GM18867 (cell line): ENCODE measurements at regions not wholly inside any gene's neighbourhood (a gene's known extent, or its start where the extent isn't known, plus 50 kb on each side); places are given as distances from the start of the nearest gene placed in this dataset.

Experiments used
- ATAC-seq: cut with Tn5 transposase; IDR thresholded peaks from one replicate; pipeline ENCODE4 v1.9.1; 2021; ENCODE audit warnings: mild to moderate bottlenecking, moderate library complexity; ENCODE audit not compliant: unreplicated experiment

- ATAC-seq: no peak
These were observed 800.9 kb downstream of the CDH9 start for GRCh38 chr5:26237489-26237888.

- no peak for ATAC-seq
These were observed 801.5 kb downstream of the CDH9 start for GRCh38 chr5:26236936-26237335.

GRCh38 chr5:26232706-26233105 is 805.7 kb downstream of the CDH9 start:
- no peak for ATAC-seq

- ATAC-seq: no peak
These were observed 807.1 kb downstream of the CDH9 start for GRCh38 chr5:26231316-26231715.

- no peak for ATAC-seq
These were observed 808.5 kb downstream of the CDH9 start for GRCh38 chr5:26229848-26230247.

- no peak for ATAC-seq
These were observed 811.1 kb downstream of the CDH9 start for GRCh38 chr5:26227245-26227644.

- no peak for ATAC-seq
These were observed 833.3 kb downstream of the CDH9 start for GRCh38 chr5:26205121-26205520.

GRCh38 chr5:26193626-26194025 is 844.8 kb downstream of the CDH9 start:
- ATAC-seq: no peak

GRCh38 chr5:26192486-26192885 is 845.9 kb downstream of the CDH9 start:
- ATAC-seq: no peak

- ATAC-seq: no peak
These were observed 856.8 kb downstream of the CDH9 start for GRCh38 chr5:26181582-26181981.

GRCh38 chr5:26148569-26149107 is 889.7 kb downstream of the CDH9 start:
- no peak for ATAC-seq

GRCh38 chr5:26143259-26143658 is 895.1 kb downstream of the CDH9 start:
- ATAC-seq: no peak

- no peak for ATAC-seq
These were observed 917.0 kb downstream of the CDH9 start for GRCh38 chr5:26121338-26121737.

- no peak for ATAC-seq
These were observed 934.2 kb downstream of the CDH9 start for GRCh38 chr5:26104175-26104574.

- no peak for ATAC-seq
These were observed 978.2 kb downstream of the CDH9 start for GRCh38 chr5:26060212-26060611.

- no peak for ATAC-seq
These were observed 983.8 kb downstream of the CDH9 start for GRCh38 chr5:26054594-26054993.

GRCh38 chr5:26034813-26035212 is 1003.6 kb downstream of the CDH9 start:
- no peak for ATAC-seq

- no peak for ATAC-seq
These were observed 1006.9 kb downstream of the CDH9 start for GRCh38 chr5:26031481-26031880.

- ATAC-seq: no peak
These were observed 1012.3 kb downstream of the CDH9 start for GRCh38 chr5:26026044-26026443.

- no peak for ATAC-seq
These were observed 1013.6 kb downstream of the CDH9 start for GRCh38 chr5:26024774-26025173.

GRCh38 chr5:26023361-26023760 is 1015.0 kb downstream of the CDH9 start:
- ATAC-seq: no peak

GRCh38 chr5:26014206-26014605 is 1024.2 kb downstream of the CDH9 start:
- no peak for ATAC-seq

GRCh38 chr5:26012078-26012477 is 1026.3 kb downstream of the CDH9 start:
- no peak for ATAC-seq

GRCh38 chr5:26009742-26010141 is 1028.6 kb downstream of the CDH9 start:
- no peak for ATAC-seq
